Upper lobe of left lung (tissue), 4 donors: ENCODE measurements at regions not wholly inside any gene's neighbourhood (a gene's known extent, or its start where the extent isn't known, plus 50 kb on each side); places are given as distances from the start of the nearest gene placed in this dataset.

Experiments used
- EP300 ChIP-seq, 4 donors: sonication (generic); formaldehyde crosslinking; IDR thresholded peaks; one replicate each; pipeline ENCODE4 v1.5.1; 2017; ENCODE audit warnings: antibody characterized with exemption in 4 of 4, control low read depth in 2 of 4
- POLR2A ChIP-seq, 4 donors: fragments of 450-650 bp; IDR thresholded peaks; one replicate each; pipeline ENCODE4 v1.5.1; 2016 to 2017; ENCODE audit warnings: antibody characterized with exemption in 4 of 4, mild to moderate bottlenecking in 2 of 4
- POLR2AphosphoS5 ChIP-seq, 2 donors: sonication (generic); formaldehyde crosslinking; IDR thresholded peaks; one replicate each; pipeline ENCODE4 v1.5.1; 2017; ENCODE audit warnings: antibody characterized with exemption in 2 of 2
- TF ChIP-seq, protein P1 (sequence below), 6 experiments: fragments of 450-650 bp in 4 of 6; fragments of 200-600 bp in 2 of 6; sonication (generic) in 2 of 6; IDR thresholded peaks; one replicate each; pipeline ENCODE4 v1.5.1; 2016 to 2019; ENCODE audit warnings: antibody characterized with exemption in 6 of 6

DNA sequence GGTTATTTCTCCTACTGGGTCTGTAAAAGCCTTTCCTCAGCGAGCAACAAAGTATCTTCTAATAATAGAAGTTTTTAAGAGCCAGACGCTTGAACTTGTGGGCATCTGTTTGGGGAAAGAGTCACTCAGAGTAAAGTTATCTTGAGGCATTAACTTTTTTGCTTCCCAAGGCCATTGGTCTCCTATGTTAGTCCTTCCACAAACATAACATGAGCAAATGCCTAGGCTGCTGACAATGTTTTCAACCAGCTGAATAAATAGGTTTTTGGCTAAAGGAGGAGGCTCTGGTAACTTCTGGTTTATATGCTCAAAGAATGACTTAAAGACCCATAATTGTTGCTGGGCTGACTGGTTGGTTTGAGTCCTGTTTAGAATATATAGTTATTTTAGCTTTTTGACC is 213.5 kb upstream of the SYNCRIP start:
- TF ChIP-seq, protein P1, sequence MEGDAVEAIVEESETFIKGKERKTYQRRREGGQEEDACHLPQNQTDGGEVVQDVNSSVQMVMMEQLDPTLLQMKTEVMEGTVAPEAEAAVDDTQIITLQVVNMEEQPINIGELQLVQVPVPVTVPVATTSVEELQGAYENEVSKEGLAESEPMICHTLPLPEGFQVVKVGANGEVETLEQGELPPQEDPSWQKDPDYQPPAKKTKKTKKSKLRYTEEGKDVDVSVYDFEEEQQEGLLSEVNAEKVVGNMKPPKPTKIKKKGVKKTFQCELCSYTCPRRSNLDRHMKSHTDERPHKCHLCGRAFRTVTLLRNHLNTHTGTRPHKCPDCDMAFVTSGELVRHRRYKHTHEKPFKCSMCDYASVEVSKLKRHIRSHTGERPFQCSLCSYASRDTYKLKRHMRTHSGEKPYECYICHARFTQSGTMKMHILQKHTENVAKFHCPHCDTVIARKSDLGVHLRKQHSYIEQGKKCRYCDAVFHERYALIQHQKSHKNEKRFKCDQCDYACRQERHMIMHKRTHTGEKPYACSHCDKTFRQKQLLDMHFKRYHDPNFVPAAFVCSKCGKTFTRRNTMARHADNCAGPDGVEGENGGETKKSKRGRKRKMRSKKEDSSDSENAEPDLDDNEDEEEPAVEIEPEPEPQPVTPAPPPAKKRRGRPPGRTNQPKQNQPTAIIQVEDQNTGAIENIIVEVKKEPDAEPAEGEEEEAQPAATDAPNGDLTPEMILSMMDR (IDR thresholded peaks at IDR 0.05): no peak
- no peak for TF ChIP-seq POLR2A (IDR thresholded peaks at IDR 0.05)
- TF ChIP-seq POLR2AphosphoS5 (IDR thresholded peaks at IDR 0.05): no peak
- no peak for TF ChIP-seq EP300 (IDR thresholded peaks at IDR 0.05)
